Upper lobe of right lung (tissue), 1 donor: ENCODE measurements at regions not wholly inside any gene's neighbourhood (a gene's known extent, or its start where the extent isn't known, plus 50 kb on each side); places are given as distances from the start of the nearest gene placed in this dataset.

Experiments used
- ATAC-seq: fragments of 200-7000 bp; cut with Tn5 transposase; one replicate; pipeline ENCODE4 v1.9.1; 2020; ENCODE audit warnings: mild to moderate bottlenecking, moderate library complexity
- DNase-seq: peaks from one replicate; pipeline ENCODE4 v3.0.0-alpha.2; 2020
- H3K27ac ChIP-seq: fragments of 200-600 bp; one replicate; pipeline ENCODE4 v1.8.0; 2022
- H3K27me3 ChIP-seq: fragments of 200-600 bp; one replicate; pipeline ENCODE4 v1.8.0; 2022; ENCODE audit warnings: mild to moderate bottlenecking
- H3K36me3 ChIP-seq: fragments of 200-600 bp; one replicate; pipeline ENCODE4 v1.8.0; 2022
- H3K4me1 ChIP-seq: fragments of 200-600 bp; one replicate; pipeline ENCODE4 v1.8.0; 2022
- H3K4me3 ChIP-seq: fragments of 200-600 bp; one replicate; pipeline ENCODE4 v1.8.0; 2022; ENCODE audit warnings: mild to moderate bottlenecking
- H3K9me3 ChIP-seq: fragments of 200-600 bp; one replicate; pipeline ENCODE4 v1.8.0; 2022
- CTCF ChIP-seq: fragments of 200-600 bp; IDR thresholded peaks from one replicate; pipeline ENCODE4 v1.8.0; 2022; ENCODE audit warnings: antibody characterized with exemption
- intact Hi-C: fragments of 100-400 bp; cut with DNase I; formaldehyde crosslinking; loops from one replicate; pipeline ENCODE4 v1.11.0; 2022
- donor health status: DM: no; HTN: yes; CAD: no; lungs with severe emphysema.

- no peaks in the 10 kb centered on the region for H3K36me3 ChIP-seq
- intact Hi-C loops = no loop called here
- no peak overlapping the region for H3K4me3 ChIP-seq
- no peaks in the 10 kb centered on the region for H3K27me3 ChIP-seq
- no peaks in the 10 kb centered on the region for H3K4me1 ChIP-seq
- H3K27ac ChIP-seq = no peak overlapping the region
- no peaks in the 10 kb centered on the region for H3K9me3 ChIP-seq
- DNase-seq = no peak
- no peak for ATAC-seq
- TF ChIP-seq CTCF = no peak
Measured at GRCh38 chr21:27290028-27290427, 323.1 kb upstream of the ADAMTS5 start.

GRCh38 chr21:27286760-27287159 lies 319.9 kb upstream of the ADAMTS5 start:
- ATAC-seq (no peak), DNase-seq (no peak)
- no peaks in the 10 kb centered on the region for H3K36me3 ChIP-seq
- H3K4me1 ChIP-seq = no peaks in the 10 kb centered on the region
- no peaks in the 10 kb centered on the region for H3K9me3 ChIP-seq
- no peaks in the 10 kb centered on the region for H3K27me3 ChIP-seq
- H3K27ac ChIP-seq = no peak overlapping the region
- intact Hi-C loops = no loop called here
- TF ChIP-seq CTCF = no peak
- H3K4me3 ChIP-seq = no peak overlapping the region

GRCh38 chr21:27277110-27277509 lies 310.2 kb upstream of the ADAMTS5 start:
- DNase-seq (no peak), ATAC-seq (no peak)
- Histone ChIP-seq H3K4me1 (no peaks in the 10 kb centered on the region), H3K36me3 (no peaks in the 10 kb centered on the region), H3K9me3 (no peaks in the 10 kb centered on the region), H3K27me3 (no peaks in the 10 kb centered on the region), H3K4me3 (no peak overlapping the region), H3K27ac (no peak overlapping the region)
- TF ChIP-seq CTCF = no peak
- intact Hi-C loops = no loop called here

- Histone ChIP-seq H3K4me1 (no peaks in the 10 kb centered on the region), H3K27ac (no peak overlapping the region), H3K9me3 (no peaks in the 10 kb centered on the region), H3K27me3 (no peaks in the 10 kb centered on the region), H3K36me3 (no peaks in the 10 kb centered on the region), H3K4me3 (no peak overlapping the region)
- TF ChIP-seq CTCF = no peak
- DNase-seq = no peak
- intact Hi-C loops = no loop called here
- no peak for ATAC-seq
Measured at GRCh38 chr21:27275294-27275927, 308.5 kb upstream of the ADAMTS5 start.

GRCh38 chr21:27269644-27270043 lies 302.8 kb upstream of the ADAMTS5 start:
- H3K27ac ChIP-seq = no peak overlapping the region
- ATAC-seq (no peak), DNase-seq (no peak)
- intact Hi-C loops = no loop called here
- H3K36me3 ChIP-seq = no peaks in the 10 kb centered on the region
- H3K9me3 ChIP-seq = no peaks in the 10 kb centered on the region
- H3K27me3 ChIP-seq = no peaks in the 10 kb centered on the region
- H3K4me1 ChIP-seq = no peaks in the 10 kb centered on the region
- TF ChIP-seq CTCF = no peak
- H3K4me3 ChIP-seq = no peak overlapping the region

- no peak for DNase-seq
- TF ChIP-seq CTCF = no peak
Measured at GRCh38 chr21:27268290-27268689, 301.4 kb upstream of the ADAMTS5 start.

More at GRCh38 chr21:27268290-27268689, 301.4 kb upstream of the ADAMTS5 start:
- intact Hi-C loops = no loop called here
- H3K4me3 ChIP-seq = no peak overlapping the region
- H3K4me1 ChIP-seq = no peaks in the 10 kb centered on the region
- H3K36me3 ChIP-seq = no peaks in the 10 kb centered on the region
- H3K27ac ChIP-seq = no peak overlapping the region
- no peaks in the 10 kb centered on the region for H3K27me3 ChIP-seq
- H3K9me3 ChIP-seq = no peaks in the 10 kb centered on the region
- no peak for ATAC-seq
